Esophagus (tissue), 2 donors: ENCODE measurements at regions not wholly inside any gene's neighbourhood (a gene's known extent, or its start where the extent isn't known, plus 50 kb on each side); places are given as distances from the start of the nearest gene placed in this dataset.

Experiments used
- H3K27ac ChIP-seq, 2 donors: one replicate each; pipeline ENCODE4 v1.5.1; 2013; ENCODE audit warnings: low read depth in 2 of 2, mild to moderate bottlenecking in 2 of 2, inconsistent platforms in 1 of 2, low read length in 1 of 2, moderate library complexity in 1 of 2
- H3K27me3 ChIP-seq, 2 donors: one replicate each; pipeline ENCODE4 v1.6.1; 2013; ENCODE audit warnings: low read length in 2 of 2, control low read depth in 1 of 2, mild to moderate bottlenecking in 1 of 2; ENCODE audit not compliant: insufficient read depth in 2 of 2, control insufficient read depth in 1 of 2
- H3K36me3 ChIP-seq, 2 donors: one replicate each; pipeline ENCODE4 v1.6.1; 2013; ENCODE audit warnings: low read length in 1 of 2; ENCODE audit not compliant: control insufficient read depth in 2 of 2, insufficient read depth in 2 of 2
- H3K4me1 ChIP-seq, 2 donors: one replicate each; pipeline ENCODE4 v1.6.1; 2013; ENCODE audit warnings: low read length in 1 of 2; ENCODE audit not compliant: control insufficient read depth in 2 of 2, insufficient read depth in 2 of 2
- H3K4me3 ChIP-seq, 2 donors: one replicate each; pipeline ENCODE4 v1.5.1; 2013; ENCODE audit warnings: low read length in 2 of 2, mild to moderate bottlenecking in 2 of 2, low read depth in 1 of 2, moderate library complexity in 1 of 2
- H3K9me3 ChIP-seq, 2 donors: one replicate each; pipeline ENCODE4 v1.6.1; 2013; ENCODE audit warnings: mild to moderate bottlenecking in 2 of 2, low read depth in 1 of 2, low read length in 1 of 2, moderate library complexity in 1 of 2; ENCODE audit not compliant: control insufficient read depth in 2 of 2, insufficient read depth in 1 of 2
- WGBS, 2 donors: extraction: QIAGEN DNeasy Blood & Tissue Kit; methylation state at CpG; one replicate each; pipeline ENCODE4 v1.1.7; 2013; 5-methylcytosine and 5-hydroxymethylcytosine counted together
- donor health status: healthy with polysubstance abuse.
- donor health status: Bipolar disorder and iron deficiency.

GRCh38 chr13:21898945-21899344 lies 228.1 kb downstream of the FGF9 start:
- H3K4me3 ChIP-seq, result no peak overlapping the region
- H3K27me3 ChIP-seq, result no peaks in the 10 kb centered on the region
- H3K9me3 ChIP-seq, result no peaks in the 10 kb centered on the region
- H3K27ac ChIP-seq, result no peak overlapping the region
- no peaks in the 10 kb centered on the region for H3K36me3 ChIP-seq
- H3K4me1 ChIP-seq, result peaks cover 0 to 5% of the 10 kb centered on the region in 2 donors
- 49 to 67% methylated on average over 7 of the region's 7 CpGs for WGBS, 2 donors

- H3K4me1 ChIP-seq, result peaks cover 0 to 5% of the 10 kb centered on the region in 2 donors
- H3K36me3 ChIP-seq, result no peaks in the 10 kb centered on the region
- H3K27me3 ChIP-seq, result no peaks in the 10 kb centered on the region
- H3K4me3 ChIP-seq, result no peak overlapping the region
- no peaks in the 10 kb centered on the region for H3K9me3 ChIP-seq
- 55 to 77% methylated on average over 2 of the region's 2 CpGs for WGBS, 2 donors
- no peak overlapping the region for H3K27ac ChIP-seq
These were observed 230.5 kb downstream of the FGF9 start for GRCh38 chr13:21901336-21901735.

- Histone ChIP-seq H3K4me3 (no peak overlapping the region), H3K27ac (no peak overlapping the region), H3K4me1 (peaks cover 0 to 5% of the 10 kb centered on the region in 2 donors), H3K36me3 (no peaks in the 10 kb centered on the region), H3K27me3 (no peaks in the 10 kb centered on the region), H3K9me3 (no peaks in the 10 kb centered on the region)
- 30 to 41% methylated on average over 14 of the region's 14 CpGs for WGBS, 2 donors
These were observed 231.2 kb downstream of the FGF9 start for GRCh38 chr13:21901811-21902708.

- no peaks in the 10 kb centered on the region for H3K36me3 ChIP-seq
- no peak overlapping the region for H3K27ac ChIP-seq
- WGBS, 2 donors, result 43 to 52% methylated on average over 8 of the region's 8 CpGs
- no peaks in the 10 kb centered on the region for H3K27me3 ChIP-seq
- H3K4me1 ChIP-seq, result peaks cover 0 to 5% of the 10 kb centered on the region in 2 donors
- no peaks in the 10 kb centered on the region for H3K9me3 ChIP-seq
- H3K4me3 ChIP-seq, result no peak overlapping the region
These were observed 231.8 kb downstream of the FGF9 start for GRCh38 chr13:21902709-21903098.

GRCh38 chr13:21905486-21905885 lies 234.6 kb downstream of the FGF9 start:
- no peaks in the 10 kb centered on the region for H3K36me3 ChIP-seq
- H3K4me3 ChIP-seq, result no peak overlapping the region
- no peak overlapping the region for H3K27ac ChIP-seq
- H3K27me3 ChIP-seq, result no peaks in the 10 kb centered on the region
- H3K4me1 ChIP-seq, result peaks cover 0 to 5% of the 10 kb centered on the region in 2 donors
- no peaks in the 10 kb centered on the region for H3K9me3 ChIP-seq
- 58 to 71% methylated on average over 5 of the region's 5 CpGs for WGBS, 2 donors

GRCh38 chr13:21909331-21909730 lies 238.5 kb downstream of the FGF9 start:
- WGBS, 2 donors, result 46 to 51% methylated on average over 7 of the region's 7 CpGs
- no peaks in the 10 kb centered on the region for H3K4me1 ChIP-seq
- no peaks in the 10 kb centered on the region for H3K36me3 ChIP-seq
- H3K4me3 ChIP-seq, result no peak overlapping the region
- H3K27me3 ChIP-seq, result no peaks in the 10 kb centered on the region
- H3K9me3 ChIP-seq, result no peaks in the 10 kb centered on the region
- no peak overlapping the region for H3K27ac ChIP-seq

GRCh38 chr13:21910546-21910945 lies 239.7 kb downstream of the FGF9 start:
- H3K27ac ChIP-seq, result no peak overlapping the region
- H3K9me3 ChIP-seq, result no peaks in the 10 kb centered on the region
- peaks cover 0 to 4% of the 10 kb centered on the region in 2 donors for H3K4me1 ChIP-seq
- no peaks in the 10 kb centered on the region for H3K27me3 ChIP-seq
- 61 to 74% methylated on average over 6 of the region's 6 CpGs for WGBS, 2 donors
- no peaks in the 10 kb centered on the region for H3K36me3 ChIP-seq
- H3K4me3 ChIP-seq, result no peak overlapping the region

- H3K9me3 ChIP-seq, result no peaks in the 10 kb centered on the region
- H3K27me3 ChIP-seq, result no peaks in the 10 kb centered on the region
- peaks cover 0 to 4% of the 10 kb centered on the region in 2 donors for H3K4me1 ChIP-seq
- no peak overlapping the region for H3K27ac ChIP-seq
- no peak overlapping the region for H3K4me3 ChIP-seq
- 61 to 66% methylated on average over 6 of the region's 6 CpGs for WGBS, 2 donors
- no peaks in the 10 kb centered on the region for H3K36me3 ChIP-seq
These were observed 240.9 kb downstream of the FGF9 start for GRCh38 chr13:21911646-21912298.

- Histone ChIP-seq H3K27me3 (no peaks in the 10 kb centered on the region), H3K4me3 (no peak overlapping the region), H3K27ac (no peak overlapping the region), H3K36me3 (no peaks in the 10 kb centered on the region), H3K9me3 (no peaks in the 10 kb centered on the region), H3K4me1 (peaks cover 0 to 4% of the 10 kb centered on the region in 2 donors)
- WGBS, 2 donors, result 68 to 75% methylated on average over 8 of the region's 8 CpGs
These were observed 242.1 kb downstream of the FGF9 start for GRCh38 chr13:21913010-21913409.
